Progenitor cell of endocrine pancreas (in vitro differentiated cells): ENCODE measurements at regions not wholly inside any gene's neighbourhood (a gene's known extent, or its start where the extent isn't known, plus 50 kb on each side); places are given as distances from the start of the nearest gene placed in this dataset.

Experiments
- DNase-seq: peaks from one replicate; pipeline ENCODE4 v3.0.0; 2021; ENCODE audit warnings: low spot score; ENCODE audit not compliant: unreplicated experiment
- H3K27ac Mint-ChIP-seq: 2 replicates; pipeline ENCODE4 v1.8.0; 2021; ENCODE audit warnings: mild to moderate bottlenecking, moderate library complexity, mixed read lengths
- H3K27me3 Mint-ChIP-seq: 2 replicates; pipeline ENCODE4 v1.8.0; 2021; ENCODE audit warnings: mixed read lengths
- H3K36me3 Mint-ChIP-seq: 2 replicates; pipeline ENCODE4 v1.8.0; 2022; ENCODE audit warnings: mixed read lengths; ENCODE audit not compliant: insufficient read depth
- H3K4me1 Mint-ChIP-seq: 2 replicates; pipeline ENCODE4 v1.8.0; 2021; ENCODE audit warnings: low read depth, mixed read lengths
- H3K4me3 Mint-ChIP-seq: 2 replicates; pipeline ENCODE4 v1.8.0; 2021; ENCODE audit warnings: low read depth, mild to moderate bottlenecking, moderate library complexity, mixed read lengths
- H3K9me3 Mint-ChIP-seq: 2 replicates; pipeline ENCODE4 v1.8.0; 2021; ENCODE audit warnings: low read depth, mixed read lengths
- TF ChIP-seq, protein P1 (sequence below): fragments of 200-600 bp; sonication (generic); IDR thresholded peaks from one replicate; pipeline ENCODE4 v1.5.0; 2021; ENCODE audit warnings: antibody characterized with exemption, mild to moderate bottlenecking; ENCODE audit not compliant: unreplicated experiment

DNA sequence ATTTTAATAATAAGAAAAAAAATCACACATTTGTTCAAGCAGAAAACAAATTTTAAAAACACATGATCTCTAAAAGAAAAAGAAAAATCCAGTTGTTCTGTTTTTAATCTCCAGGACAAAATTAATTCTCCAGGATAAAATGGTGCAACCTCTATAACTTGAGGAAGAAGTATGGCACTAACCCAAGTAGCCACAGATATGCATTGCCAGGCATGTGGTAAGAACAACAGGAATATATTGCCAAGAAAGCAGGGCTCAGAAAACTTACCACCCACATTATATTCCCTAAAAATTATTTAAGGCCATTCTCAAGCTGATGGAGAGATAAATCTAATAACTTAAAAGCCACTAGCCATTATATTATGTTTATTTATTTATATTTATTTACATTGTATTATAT, 295.7 kb upstream of the TMCO5A start:
- H3K4me1 Mint-ChIP-seq = no peaks in the 10 kb centered on the region
- TF ChIP-seq, protein P1, sequence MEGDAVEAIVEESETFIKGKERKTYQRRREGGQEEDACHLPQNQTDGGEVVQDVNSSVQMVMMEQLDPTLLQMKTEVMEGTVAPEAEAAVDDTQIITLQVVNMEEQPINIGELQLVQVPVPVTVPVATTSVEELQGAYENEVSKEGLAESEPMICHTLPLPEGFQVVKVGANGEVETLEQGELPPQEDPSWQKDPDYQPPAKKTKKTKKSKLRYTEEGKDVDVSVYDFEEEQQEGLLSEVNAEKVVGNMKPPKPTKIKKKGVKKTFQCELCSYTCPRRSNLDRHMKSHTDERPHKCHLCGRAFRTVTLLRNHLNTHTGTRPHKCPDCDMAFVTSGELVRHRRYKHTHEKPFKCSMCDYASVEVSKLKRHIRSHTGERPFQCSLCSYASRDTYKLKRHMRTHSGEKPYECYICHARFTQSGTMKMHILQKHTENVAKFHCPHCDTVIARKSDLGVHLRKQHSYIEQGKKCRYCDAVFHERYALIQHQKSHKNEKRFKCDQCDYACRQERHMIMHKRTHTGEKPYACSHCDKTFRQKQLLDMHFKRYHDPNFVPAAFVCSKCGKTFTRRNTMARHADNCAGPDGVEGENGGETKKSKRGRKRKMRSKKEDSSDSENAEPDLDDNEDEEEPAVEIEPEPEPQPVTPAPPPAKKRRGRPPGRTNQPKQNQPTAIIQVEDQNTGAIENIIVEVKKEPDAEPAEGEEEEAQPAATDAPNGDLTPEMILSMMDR = no peak
- H3K36me3 Mint-ChIP-seq = no peaks in the 10 kb centered on the region
- H3K27me3 Mint-ChIP-seq = peaks cover 13% of the 10 kb centered on the region
- no peak overlapping the region for H3K27ac Mint-ChIP-seq
- H3K9me3 Mint-ChIP-seq = peaks cover 2% of the 10 kb centered on the region
- H3K4me3 Mint-ChIP-seq = no peak overlapping the region
- no peak for DNase-seq

DNA sequence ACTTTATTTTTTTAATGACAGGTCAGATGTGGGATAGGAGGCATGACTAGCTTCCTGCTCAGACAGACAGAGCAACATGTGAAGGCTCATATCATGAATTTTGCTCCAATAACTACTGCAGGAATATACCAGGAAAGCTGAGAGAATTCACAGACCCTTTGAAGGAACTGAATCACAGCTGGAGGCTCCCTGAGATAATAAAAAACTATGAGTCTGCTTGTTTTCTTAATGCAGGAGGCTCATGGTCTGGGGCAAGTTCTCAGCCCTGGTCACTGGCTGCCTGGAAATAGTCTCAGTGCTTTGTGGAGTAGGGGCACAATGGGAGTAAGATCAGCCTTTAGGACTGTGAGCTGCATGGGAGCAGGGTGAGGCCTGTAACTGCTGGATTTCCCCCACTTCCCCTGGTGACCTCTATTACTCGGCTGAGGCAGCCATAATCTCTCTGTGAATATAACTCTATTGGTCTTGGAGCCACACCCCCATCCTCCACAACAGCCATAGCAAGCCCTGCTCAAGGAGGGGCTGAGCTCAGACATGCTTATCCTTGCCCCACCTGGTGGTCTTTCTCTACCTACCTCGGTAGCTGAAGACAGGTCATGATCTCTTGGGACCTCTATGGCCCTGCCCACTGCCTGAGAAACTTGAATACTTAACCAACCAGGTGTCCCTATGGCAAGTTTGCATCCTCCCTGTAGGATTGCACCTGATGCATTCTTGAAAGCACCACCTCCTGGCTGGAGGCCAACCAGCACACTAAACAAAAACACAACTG, 281.6 kb upstream of the TMCO5A start:
- H3K9me3 Mint-ChIP-seq = peaks cover 23% of the 10 kb centered on the region
- H3K27me3 Mint-ChIP-seq = no peaks in the 10 kb centered on the region
- H3K27ac Mint-ChIP-seq = no peak overlapping the region
- H3K36me3 Mint-ChIP-seq = no peaks in the 10 kb centered on the region
- no peak overlapping the region for H3K4me3 Mint-ChIP-seq
- no peaks in the 10 kb centered on the region for H3K4me1 Mint-ChIP-seq
- no peak for DNase-seq
- TF ChIP-seq, protein P1 = no peak

DNA sequence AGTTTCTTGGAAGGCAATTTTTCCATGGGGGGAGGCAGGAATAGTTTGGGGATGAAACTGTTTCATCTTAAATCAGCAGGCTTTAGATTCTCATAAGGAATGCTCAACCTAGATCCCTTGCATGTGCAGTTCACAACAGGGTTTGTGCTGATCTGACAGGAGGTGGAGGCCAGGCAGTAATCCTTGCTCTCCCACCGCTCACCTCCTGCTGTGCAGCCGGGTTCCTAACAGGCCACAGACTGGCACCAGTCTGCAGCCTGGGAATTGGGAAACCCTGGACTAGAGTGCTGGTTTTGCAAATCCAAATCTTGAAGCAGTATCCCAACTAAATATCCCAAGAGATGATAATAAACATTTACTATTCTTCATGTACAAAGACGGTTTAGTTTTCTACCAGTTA, 256.3 kb upstream of the TMCO5A start:
- no peak overlapping the region for H3K4me3 Mint-ChIP-seq
- no peaks in the 10 kb centered on the region for H3K4me1 Mint-ChIP-seq
- no peak overlapping the region for H3K27ac Mint-ChIP-seq
- H3K9me3 Mint-ChIP-seq = no peaks in the 10 kb centered on the region
- DNase-seq = no peak
- TF ChIP-seq, protein P1 = no peak
- peaks cover 7% of the 10 kb centered on the region for H3K27me3 Mint-ChIP-seq
- no peaks in the 10 kb centered on the region for H3K36me3 Mint-ChIP-seq

DNA sequence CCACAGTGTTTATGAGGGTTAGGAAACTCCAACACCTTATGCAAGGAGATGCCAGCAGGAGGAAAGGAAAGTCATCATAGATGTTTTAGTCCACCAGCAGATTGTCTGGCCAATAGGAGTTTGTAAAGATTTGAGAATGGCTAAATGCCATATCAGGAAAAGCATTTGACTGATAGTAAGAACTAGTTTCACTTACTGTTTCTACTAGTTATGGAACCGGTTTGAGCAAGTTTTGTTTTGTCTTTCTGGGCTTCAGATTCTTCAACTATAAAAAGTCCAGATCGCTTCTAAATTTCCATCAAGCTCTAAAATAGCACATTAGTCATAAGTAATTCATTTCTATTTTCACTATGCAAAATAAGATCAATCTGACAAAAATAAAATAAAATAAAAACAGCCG, 254.8 kb upstream of the TMCO5A start:
- Mint-ChIP-seq H3K9me3 (no peaks in the 10 kb centered on the region), H3K36me3 (no peaks in the 10 kb centered on the region), H3K4me1 (peaks cover 5% of the 10 kb centered on the region), H3K27me3 (peaks cover 10% of the 10 kb centered on the region), H3K27ac (no peak overlapping the region), H3K4me3 (no peak overlapping the region)
- DNase-seq = no peak
- TF ChIP-seq, protein P1 = no peak

DNA sequence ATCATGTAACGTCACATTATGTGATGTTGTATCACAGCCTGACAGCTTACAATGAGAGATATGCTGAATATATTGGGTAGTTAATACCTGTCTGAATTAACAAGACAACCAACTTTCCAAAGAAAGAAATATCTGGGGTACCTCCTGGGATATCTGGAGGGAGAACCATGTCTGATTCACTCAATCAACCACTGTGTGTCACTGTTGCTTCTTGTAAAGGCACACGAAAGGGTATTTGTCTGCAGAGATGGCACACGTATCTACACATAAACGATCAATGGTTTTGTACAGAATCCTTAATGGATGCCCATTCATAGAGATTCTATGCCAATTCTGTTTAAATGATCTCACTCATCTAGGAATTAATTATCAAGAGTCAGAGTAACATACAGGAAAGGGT, 252.1 kb upstream of the TMCO5A start:
- Mint-ChIP-seq H3K9me3 (peaks cover 10% of the 10 kb centered on the region), H3K4me3 (no peak overlapping the region), H3K27ac (no peak overlapping the region), H3K4me1 (peaks cover 8% of the 10 kb centered on the region), H3K36me3 (peaks cover 4% of the 10 kb centered on the region), H3K27me3 (peaks cover 10% of the 10 kb centered on the region)
- TF ChIP-seq, protein P1 = peak; percentile 22
- no peak for DNase-seq
